HEK293T (cell line): ENCODE measurements at regions not wholly inside any gene's neighbourhood (a gene's known extent, or its start where the extent isn't known, plus 50 kb on each side); places are given as distances from the start of the nearest gene placed in this dataset.

ENCODE experiments used
- BHLHE40 ChIP-seq: fragments of 450-650 bp; IDR thresholded peaks from 2 replicates; pipeline ENCODE4 v1.6.1; 2016; ENCODE audit warnings: mild to moderate bottlenecking, moderate library complexity, borderline replicate concordance
- ELF4 ChIP-seq: fragments of 450-650 bp; IDR thresholded peaks from 2 replicates; pipeline ENCODE4 v1.6.1; 2017; ENCODE audit warnings: antibody characterized with exemption
- FOXK2 ChIP-seq: fragments of 450-650 bp; IDR thresholded peaks from 2 replicates; pipeline ENCODE4 v1.6.1; 2016; ENCODE audit warnings: mild to moderate bottlenecking
- FOXM1 ChIP-seq: fragments of 450-650 bp; IDR thresholded peaks from 2 replicates; pipeline ENCODE4 v1.6.1; 2017; ENCODE audit warnings: mild to moderate bottlenecking, borderline replicate concordance
- HDGF ChIP-seq: fragments of 450-650 bp; IDR thresholded peaks from 2 replicates; pipeline ENCODE4 v1.6.1; 2017; ENCODE audit warnings: antibody characterized with exemption, borderline replicate concordance
- L3MBTL2 ChIP-seq: fragments of 450-650 bp; conservative IDR thresholded peaks from 2 replicates; pipeline ENCODE4 v1.6.1; 2016; ENCODE audit warnings: mild to moderate bottlenecking
- LEF1 ChIP-seq: fragments of 450-650 bp; IDR thresholded peaks from 2 replicates; pipeline ENCODE4 v1.6.1; 2017; ENCODE audit warnings: mild to moderate bottlenecking, borderline replicate concordance
- NFRKB ChIP-seq: fragments of 450-650 bp; IDR thresholded peaks from 2 replicates; pipeline ENCODE4 v1.6.1; 2016; ENCODE audit warnings: mild to moderate bottlenecking, moderate library complexity
- PKNOX1 ChIP-seq: fragments of 450-650 bp; IDR thresholded peaks from 2 replicates; pipeline ENCODE4 v1.6.1; 2016
- SP1 ChIP-seq: fragments of 450-650 bp; IDR thresholded peaks from 2 replicates; pipeline ENCODE4 v1.6.1; 2017
- SUZ12 ChIP-seq: fragments of 450-650 bp; IDR thresholded peaks from 2 replicates; pipeline ENCODE4 v1.6.1; 2016; ENCODE audit warnings: mild to moderate bottlenecking
- TARDBP ChIP-seq: fragments of 450-650 bp; IDR thresholded peaks from 2 replicates; pipeline ENCODE4 v1.6.1; 2016

GRCh38 chr14:96730386-96730785 lies 66.8 kb upstream of the VRK1 start:
- TF ChIP-seq FOXM1 (no peak), NFRKB (no peak), SUZ12 (no peak), HDGF (no peak), ELF4 (no peak), L3MBTL2 (no peak), PKNOX1 (no peak), FOXK2 (no peak), LEF1 (no peak), BHLHE40 (no peak), TARDBP (no peak), SP1 (no peak)
